ENCODE measurements at regions not wholly inside any gene's neighbourhood (a gene's known extent, or its start where the extent isn't known, plus 50 kb on each side); places are given as distances from the start of the nearest gene placed in this dataset.

DNA sequence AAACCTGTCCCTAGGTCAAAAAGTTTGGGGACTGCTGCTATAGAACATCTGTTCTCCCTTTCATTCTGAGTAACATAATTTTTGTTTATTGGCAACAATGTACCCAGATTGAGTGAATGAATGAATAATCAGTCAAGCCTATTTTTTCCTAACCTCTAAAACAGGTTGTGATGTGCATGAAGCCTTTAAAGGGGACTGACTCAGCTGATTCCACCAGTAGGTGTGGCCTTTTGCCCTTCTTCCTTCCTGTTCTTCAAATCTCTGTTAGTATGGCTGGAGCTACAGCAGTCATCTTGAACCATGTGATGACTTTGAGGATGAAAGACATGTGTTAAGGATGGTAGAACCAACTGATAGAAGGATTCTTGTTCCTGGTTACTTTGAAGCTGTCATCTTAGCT is 476.1 kb downstream of the NUF2 start:
- DNase-seq (ENCODE audit: low spot score) (no peak), FAIRE-seq (no peak)

DNA sequence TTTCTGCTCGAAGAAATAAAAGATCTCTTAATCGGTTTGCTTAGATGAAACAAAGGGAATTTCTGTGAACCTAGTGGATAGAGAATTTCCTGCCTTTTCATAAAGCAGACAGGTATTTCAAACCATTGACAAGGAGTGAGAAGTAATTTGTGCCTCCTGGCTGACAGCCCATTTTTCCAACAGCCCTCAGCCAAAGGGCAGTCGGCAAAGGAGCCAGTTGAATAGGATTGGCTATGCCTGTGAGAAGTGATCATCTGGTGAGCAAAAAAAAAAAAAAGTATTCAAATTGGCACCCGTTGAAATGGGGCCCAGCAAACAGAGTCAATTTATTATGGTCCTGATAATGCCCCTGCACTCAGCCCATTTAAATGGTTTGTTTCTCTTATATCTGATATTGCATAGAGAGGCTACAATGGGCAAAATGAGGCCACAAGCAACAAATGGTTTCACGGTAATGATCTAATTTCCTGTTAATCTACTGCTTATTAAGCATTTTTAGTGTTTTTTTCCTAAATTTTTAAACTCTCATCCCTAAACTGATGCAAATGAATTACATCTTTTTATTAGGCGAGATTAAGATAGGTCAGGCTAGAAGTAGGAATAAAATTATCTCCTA is 477.5 kb downstream of the NUF2 start:
- no peak for FAIRE-seq

GRCh38 chr1:163807331-163808049 is 485.7 kb downstream of the NUF2 start:
- DNase-seq (ENCODE audit: low spot score) (no peak), FAIRE-seq (no peak)

More for the DNA sequence above, 477.5 kb downstream of the NUF2 start:
- DNase-seq (ENCODE audit: low spot score), result no peak

DNA sequence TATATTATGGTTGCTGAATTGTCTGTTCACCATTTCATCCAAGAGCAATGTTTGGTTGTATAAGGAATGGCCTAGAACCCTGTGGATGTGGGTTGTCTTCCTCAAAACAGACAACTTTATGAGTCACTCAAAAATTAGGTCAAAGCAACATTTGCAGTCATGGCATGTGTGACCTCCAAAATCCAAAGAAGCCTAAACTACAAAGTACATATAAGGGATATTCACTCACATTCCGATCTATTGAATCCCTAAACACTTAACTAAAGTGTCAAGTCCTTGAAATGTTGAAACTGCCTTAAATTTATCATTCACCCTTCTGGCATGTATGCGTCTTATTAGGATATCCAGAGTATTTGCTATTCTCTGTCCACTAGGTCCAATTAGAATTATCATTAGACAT is 491.5 kb downstream of the NUF2 start:
- no peak for FAIRE-seq
- no peak for DNase-seq (ENCODE audit: low spot score)

- DNase-seq (ENCODE audit: low spot score), result no peak
- FAIRE-seq, result no peak
Observed at GRCh38 chr1:163820226-163820625, 498.5 kb downstream of the NUF2 start.

DNA sequence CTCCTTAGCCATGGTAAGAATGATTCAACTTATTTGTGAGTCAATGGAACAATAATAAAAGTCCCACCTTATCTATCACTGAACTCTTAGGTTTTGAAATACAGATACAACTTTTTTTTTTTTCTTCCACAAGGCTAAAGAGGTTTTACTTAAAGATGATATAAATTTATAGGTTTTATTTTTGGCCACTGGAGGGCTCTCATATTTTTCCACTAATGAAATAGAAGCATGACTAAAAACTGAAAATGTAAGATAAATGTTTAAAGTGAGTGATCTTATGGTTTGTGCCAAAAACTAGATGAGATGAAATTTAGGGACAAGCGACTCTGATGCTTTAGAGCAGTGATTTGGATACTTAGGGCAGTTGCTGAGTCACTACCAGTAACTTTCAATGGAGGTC is 499.0 kb downstream of the NUF2 start:
- DNase-seq (ENCODE audit: low spot score) (no peak), FAIRE-seq (no peak)

- FAIRE-seq, result no peak
Observed at GRCh38 chr1:163821679-163822078, 499.9 kb downstream of the NUF2 start.

DNA sequence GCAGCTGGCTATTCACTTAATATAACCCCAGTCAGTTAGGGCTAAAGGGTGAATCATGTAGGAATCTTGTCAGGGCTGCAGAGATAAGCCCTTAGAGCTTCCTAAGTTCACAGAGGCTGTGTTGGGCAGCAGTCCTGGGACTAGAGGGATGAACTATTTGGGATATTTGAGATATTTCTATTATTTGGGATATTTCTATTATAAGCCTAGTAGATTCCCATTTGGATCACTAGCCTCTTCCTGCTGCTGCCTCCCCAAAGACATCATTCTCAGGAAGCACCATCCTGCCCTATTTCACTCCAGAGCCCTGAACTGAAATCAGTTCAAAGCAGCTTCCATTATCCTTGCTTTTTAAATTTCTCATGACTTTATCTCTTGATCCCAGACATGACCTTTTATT is 501.3 kb downstream of the NUF2 start:
- FAIRE-seq, result no peak
- DNase-seq (ENCODE audit: low spot score), result no peak

More at GRCh38 chr1:163821679-163822078, 499.9 kb downstream of the NUF2 start:
- no peak for DNase-seq (ENCODE audit: low spot score)

DNA sequence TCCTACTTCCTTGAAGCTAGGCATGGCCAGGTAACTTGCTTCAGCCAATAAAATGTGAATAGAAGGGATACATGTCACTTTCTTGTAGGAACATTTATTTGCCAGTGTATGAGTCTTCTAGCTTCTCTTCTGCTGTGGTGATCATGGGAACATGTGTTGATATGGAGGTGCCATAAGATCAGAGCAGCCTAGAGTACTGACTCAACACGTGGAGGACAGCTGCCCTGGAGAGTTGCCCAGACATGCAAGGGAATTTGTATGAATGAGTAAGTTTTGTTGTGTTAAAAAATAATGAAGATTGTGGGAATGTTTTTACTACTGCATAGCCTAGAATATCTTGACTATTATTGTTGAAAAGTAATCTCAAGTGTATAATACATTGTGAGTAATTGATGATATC is 502.3 kb downstream of the NUF2 start:
- no peak for DNase-seq (ENCODE audit: low spot score)
- FAIRE-seq, result no peak

DNA sequence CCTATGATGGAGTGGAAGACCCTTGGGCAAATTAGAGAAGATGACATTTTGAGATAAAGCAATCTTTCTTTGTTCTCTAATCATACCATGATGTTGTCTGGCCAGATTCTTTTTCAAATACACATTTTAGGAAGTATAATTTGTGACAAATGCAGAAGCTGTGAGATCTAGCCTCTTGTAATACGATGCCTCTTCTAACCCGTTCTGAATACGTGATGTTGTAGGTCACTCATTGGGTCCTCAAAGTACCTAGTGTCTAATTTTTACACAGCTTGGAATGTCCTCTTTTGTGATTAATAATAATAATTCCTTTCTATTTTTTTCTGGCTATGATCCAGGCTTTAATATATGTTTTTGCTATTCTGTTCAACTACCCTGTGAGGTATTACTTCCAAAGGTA is 502.7 kb downstream of the NUF2 start:
- DNase-seq (ENCODE audit: low spot score) (no peak), FAIRE-seq (no peak)

- FAIRE-seq, result no peak
- DNase-seq (ENCODE audit: low spot score), result no peak
Observed at GRCh38 chr1:163826500-163826899, 504.7 kb downstream of the NUF2 start.

DNA sequence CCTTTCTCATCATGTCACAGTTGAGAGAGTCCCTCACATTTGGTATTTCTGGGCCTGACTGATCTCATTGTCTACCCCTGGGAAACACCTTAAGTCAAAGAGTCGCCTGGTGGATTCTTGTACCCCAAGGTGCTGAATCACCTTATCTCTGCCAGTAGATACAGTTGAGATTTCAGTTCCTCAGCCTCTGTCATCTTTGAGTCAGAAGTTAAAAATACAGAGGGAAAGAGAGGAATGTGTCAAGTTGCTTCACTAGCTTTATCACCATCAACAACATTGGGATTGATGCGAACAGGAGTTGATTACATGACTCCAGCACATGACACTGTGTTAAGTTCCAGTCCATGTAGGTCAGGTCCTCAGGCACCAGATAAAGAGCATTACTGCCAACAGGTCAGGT is 513.0 kb downstream of the NUF2 start:
- no peak for FAIRE-seq

GRCh38 chr1:163836481-163836880 is 514.7 kb downstream of the NUF2 start:
- no peak for DNase-seq (ENCODE audit: low spot score)

More for the DNA sequence above, 513.0 kb downstream of the NUF2 start:
- no peak for DNase-seq (ENCODE audit: low spot score)

GRCh38 chr1:163837206-163837605 is 515.5 kb downstream of the NUF2 start:
- FAIRE-seq, result no peak
- DNase-seq (ENCODE audit: low spot score), result no peak

More at GRCh38 chr1:163836481-163836880, 514.7 kb downstream of the NUF2 start:
- FAIRE-seq, result no peak

DNA sequence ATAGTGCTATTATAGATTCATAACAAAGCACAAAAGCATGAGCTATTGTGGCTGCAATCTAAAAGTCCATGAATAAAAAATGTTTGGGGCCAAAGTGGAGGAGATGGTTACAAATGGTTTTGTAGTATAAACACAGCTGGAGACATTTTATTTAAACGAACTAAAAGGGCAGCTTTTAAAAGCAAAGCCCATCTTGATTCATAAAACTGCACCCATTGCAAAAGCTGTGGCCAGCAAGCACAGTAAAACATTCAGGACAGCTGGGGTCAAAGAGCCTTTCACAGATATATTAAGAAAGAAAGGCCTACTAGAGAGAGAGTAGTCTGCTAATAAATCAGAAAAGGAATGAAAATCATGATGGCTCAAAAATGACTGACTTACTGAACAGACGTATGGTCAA is 520.8 kb downstream of the NUF2 start:
- DNase-seq (ENCODE audit: low spot score), result no peak
- FAIRE-seq, result no peak

- FAIRE-seq, result no peak
- DNase-seq (ENCODE audit: low spot score), result no peak
Observed at GRCh38 chr1:163844459-163844858, 522.7 kb downstream of the NUF2 start.

- DNase-seq (ENCODE audit: low spot score) (no peak), FAIRE-seq (no peak)
Observed at GRCh38 chr1:163845279-163845678, 523.5 kb downstream of the NUF2 start.

GRCh38 chr1:163863731-163864130 is 542.0 kb downstream of the NUF2 start:
- DNase-seq (ENCODE audit: low spot score) (no peak), FAIRE-seq (no peak)

DNA sequence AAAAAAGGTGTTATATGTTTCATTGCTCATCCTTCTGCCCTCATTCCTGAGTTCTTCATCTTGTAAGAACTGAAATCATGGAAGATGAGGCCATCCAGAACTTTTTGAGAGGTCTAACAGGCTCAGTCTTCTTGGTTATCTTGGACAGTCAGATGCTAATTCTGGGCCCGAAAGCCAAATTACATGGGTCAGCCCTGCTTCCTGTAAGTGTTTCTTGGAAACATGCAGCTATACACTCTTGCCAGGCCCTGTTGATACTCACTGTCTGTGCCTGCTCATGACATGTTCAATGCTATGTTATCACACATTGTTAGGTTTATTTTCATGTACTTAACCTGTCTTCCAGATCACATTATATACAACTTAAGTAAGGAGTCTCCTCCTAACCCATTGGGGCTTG is 542.5 kb downstream of the NUF2 start:
- DNase-seq (ENCODE audit: low spot score) (no peak), FAIRE-seq (no peak)

- no peak for DNase-seq (ENCODE audit: low spot score)
- no peak for FAIRE-seq
Observed at GRCh38 chr1:163866564-163866963, 544.8 kb downstream of the NUF2 start.

- FAIRE-seq, result no peak
- DNase-seq (ENCODE audit: low spot score), result no peak
Observed at GRCh38 chr1:163870666-163871065, 548.9 kb downstream of the NUF2 start.

DNA sequence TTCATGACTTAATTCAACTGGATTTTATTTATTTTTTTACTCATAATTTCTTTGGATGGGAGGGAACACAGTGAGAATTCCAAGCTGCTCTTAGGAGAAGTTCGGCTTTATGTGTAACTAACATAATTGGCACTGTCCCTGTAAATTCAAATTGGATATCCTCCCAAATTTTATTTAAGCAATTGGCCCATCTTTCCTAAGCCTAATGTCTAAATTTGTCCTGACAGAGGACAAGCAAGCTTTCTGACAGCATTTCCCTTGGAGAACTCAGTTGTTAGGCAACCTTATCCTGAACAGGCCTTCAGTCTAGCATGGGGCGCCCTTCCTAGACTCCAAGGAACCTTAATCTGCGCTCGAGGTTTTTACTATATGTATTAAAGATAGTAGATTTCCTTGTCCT is 550.3 kb downstream of the NUF2 start:
- DNase-seq (ENCODE audit: low spot score) (no peak), FAIRE-seq (no peak)

DNA sequence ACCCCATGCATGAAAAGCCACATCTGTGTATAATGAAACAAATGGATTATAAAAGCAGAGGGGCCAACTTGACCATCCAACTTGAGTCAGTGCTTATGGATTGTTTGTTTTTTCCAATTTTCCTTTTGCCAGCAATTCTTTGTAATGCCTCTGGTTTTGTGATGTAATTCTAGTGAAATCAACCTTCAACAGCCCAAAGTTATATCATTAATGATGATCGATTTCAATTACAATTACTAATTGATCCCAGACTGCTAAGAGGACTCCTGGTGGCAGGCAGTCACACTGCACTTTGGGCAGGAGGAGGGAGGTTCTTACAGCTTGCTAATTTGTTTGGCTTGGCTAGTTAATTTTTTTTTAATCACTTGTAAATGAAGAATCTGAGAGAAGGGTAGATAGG is 552.3 kb downstream of the NUF2 start:
- FAIRE-seq (no peak), DNase-seq (ENCODE audit: low spot score) (no peak)

Data from RCC 7860 (cell line).